ENCODE measurements at regions not wholly inside any gene's neighbourhood (a gene's known extent, or its start where the extent isn't known, plus 50 kb on each side); places are given as distances from the start of the nearest gene placed in this dataset.

DNA sequence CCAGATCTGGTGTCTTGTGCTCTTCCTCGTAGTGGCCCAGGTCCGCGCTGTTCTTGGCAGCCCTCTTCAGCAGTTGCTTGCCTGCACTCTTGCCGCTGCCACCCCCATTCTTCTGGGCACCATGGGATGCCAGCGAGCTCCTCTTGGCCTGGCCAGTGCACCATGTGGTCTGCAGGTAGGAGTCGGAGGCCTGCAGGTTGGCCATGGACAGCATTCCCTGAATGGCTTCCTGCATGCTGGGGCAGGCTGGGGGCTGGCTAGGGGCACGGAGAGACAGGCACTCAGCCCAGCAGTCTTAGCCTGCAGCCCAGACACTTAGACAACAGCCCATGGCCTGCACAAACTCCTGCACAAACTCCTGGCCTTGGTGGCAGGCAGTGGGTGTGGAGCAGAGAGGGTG, 234.9 kb downstream of the TUBA3C start:
- Histone ChIP-seq H3K27ac (no peak overlapping the region), H3K36me3 (no peaks in the 10 kb centered on the region), H3K27me3 (no peaks in the 10 kb centered on the region), H3K4me3 (no peak overlapping the region), H3K4me1 (no peaks in the 10 kb centered on the region), H3K9me3 (no peaks in the 10 kb centered on the region)
- DNase-seq (peak in 1 of 2 donors; percentile 38), ATAC-seq (ENCODE audit: low FRiP score in 2 of 2) (no peak)
- no peak for TF ChIP-seq POLR2AphosphoS5 (IDR thresholded peaks at IDR 0.05)
- TF ChIP-seq EP300 (IDR thresholded peaks at IDR 0.05) = no peak
- TF ChIP-seq POLR2A (IDR thresholded peaks at IDR 0.05) = no peak
- no peak for TF ChIP-seq CTCF (IDR thresholded peaks at IDR 0.05)
- 47 to 78% methylated on average over 6 to 7 of the region's 7 CpGs for WGBS, 2 donors

DNA sequence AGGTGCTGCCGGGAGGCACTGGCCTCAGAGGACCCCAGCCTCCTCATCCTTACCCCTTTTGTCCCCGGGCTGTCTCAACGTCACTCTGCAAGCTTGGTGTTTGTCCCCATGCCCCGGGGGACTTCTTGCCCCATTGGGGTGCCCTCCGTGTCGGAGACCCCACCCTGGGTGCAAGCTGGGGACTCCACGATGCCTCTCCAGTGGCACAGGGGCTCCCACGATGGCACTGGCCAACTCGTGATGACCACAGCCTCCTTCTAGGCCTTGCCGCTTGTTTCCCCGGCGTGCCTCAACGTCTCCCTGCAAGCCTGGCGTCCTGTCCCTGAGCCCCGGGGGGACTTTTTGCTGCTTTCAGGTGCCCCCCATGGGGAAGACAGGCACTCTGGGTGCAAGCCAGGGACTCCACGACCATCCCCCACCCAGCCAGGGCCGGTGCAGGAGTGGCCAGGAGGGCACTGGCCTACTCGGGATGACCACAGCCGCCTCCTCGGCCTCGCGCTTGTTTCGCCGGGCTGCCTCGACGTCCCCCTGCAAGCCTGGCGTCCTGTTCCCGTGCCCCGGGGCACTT, 237.0 kb downstream of the TUBA3C start:
- TF ChIP-seq CTCF (IDR thresholded peaks at IDR 0.05) (no peak), POLR2A (IDR thresholded peaks at IDR 0.05) (no peak), POLR2AphosphoS5 (IDR thresholded peaks at IDR 0.05) (no peak), EP300 (IDR thresholded peaks at IDR 0.05) (no peak)
- Histone ChIP-seq H3K36me3 (no peaks in the 10 kb centered on the region), H3K9me3 (no peaks in the 10 kb centered on the region), H3K4me1 (no peaks in the 10 kb centered on the region), H3K27ac (no peak overlapping the region), H3K27me3 (no peaks in the 10 kb centered on the region), H3K4me3 (no peak overlapping the region)
- 93 to 94% methylated on average over 26 to 29 of the region's 29 CpGs for WGBS, 2 donors
- ATAC-seq (ENCODE audit: low FRiP score in 2 of 2) = no peak
- peak; percentile 10 to 62 for DNase-seq

DNA sequence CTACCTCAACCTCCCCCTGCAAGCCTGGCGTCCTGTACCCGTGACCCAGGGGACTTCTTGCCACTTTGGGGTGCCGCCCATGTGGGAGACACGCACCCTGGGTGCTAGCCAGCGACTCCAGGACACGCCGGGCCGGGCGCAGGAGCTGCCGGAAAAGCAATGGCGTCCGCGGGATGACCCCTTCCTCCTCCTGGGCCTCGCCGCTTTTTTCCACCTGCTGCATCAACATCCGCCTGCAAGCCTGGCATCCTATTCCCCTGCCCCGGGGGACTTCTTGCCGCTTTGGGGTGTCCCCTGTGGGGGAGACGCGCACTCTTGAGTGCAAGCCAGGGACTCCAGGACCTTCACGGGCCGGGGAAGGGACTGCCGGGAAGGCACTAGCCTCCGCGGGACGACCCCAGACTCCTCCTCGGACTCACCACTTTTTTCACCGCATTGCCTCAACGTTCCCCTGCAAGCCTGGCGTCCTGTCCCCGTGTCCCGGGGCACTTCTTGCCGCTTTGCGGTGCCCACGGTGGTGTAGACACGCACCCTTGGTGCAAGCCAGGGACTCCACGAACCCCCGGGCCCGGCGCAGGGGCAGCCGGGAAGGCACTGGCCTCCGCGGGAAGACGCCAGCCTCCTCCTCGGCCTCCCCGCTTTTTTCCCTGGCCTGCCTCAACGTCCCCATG, 237.8 kb downstream of the TUBA3C start:
- DNase-seq (peak; percentile 14 to 80), ATAC-seq (ENCODE audit: low FRiP score in 2 of 2) (peak in 1 of 2 donors; percentile 27)
- H3K4me1 ChIP-seq = no peaks in the 10 kb centered on the region
- TF ChIP-seq CTCF (IDR thresholded peaks at IDR 0.05) (no peak), POLR2AphosphoS5 (IDR thresholded peaks at IDR 0.05) (no peak), POLR2A (IDR thresholded peaks at IDR 0.05) (no peak), EP300 (IDR thresholded peaks at IDR 0.05) (no peak)
- H3K27ac ChIP-seq = no peak overlapping the region
- 87 to 88% methylated on average over 40 to 46 of the region's 47 CpGs for WGBS, 2 donors
- no peaks in the 10 kb centered on the region for H3K27me3 ChIP-seq
- H3K4me3 ChIP-seq = no peak overlapping the region
- no peaks in the 10 kb centered on the region for H3K9me3 ChIP-seq
- H3K36me3 ChIP-seq = no peaks in the 10 kb centered on the region

- peak in 1 of 2 donors; percentile 18 for DNase-seq
- TF ChIP-seq POLR2A (IDR thresholded peaks at IDR 0.05) (no peak), EP300 (IDR thresholded peaks at IDR 0.05) (no peak), POLR2AphosphoS5 (IDR thresholded peaks at IDR 0.05) (no peak), CTCF (IDR thresholded peaks at IDR 0.05) (no peak)
- no peaks in the 10 kb centered on the region for H3K36me3 ChIP-seq
- no peak for ATAC-seq (ENCODE audit: low FRiP score in 2 of 2)
- H3K4me1 ChIP-seq = no peaks in the 10 kb centered on the region
- no peak overlapping the region for H3K4me3 ChIP-seq
- H3K27me3 ChIP-seq = no peaks in the 10 kb centered on the region
- H3K27ac ChIP-seq = no peak overlapping the region
- H3K9me3 ChIP-seq = no peaks in the 10 kb centered on the region
- WGBS, 2 donors = 86 to 92% methylated on average over 14 to 21 of the region's 22 CpGs
Observed at GRCh38 chr13:18943273-18943672, 238.4 kb downstream of the TUBA3C start.

- H3K4me1 ChIP-seq = no peaks in the 10 kb centered on the region
- H3K9me3 ChIP-seq = no peaks in the 10 kb centered on the region
- H3K4me3 ChIP-seq = no peak overlapping the region
- DNase-seq (no peak), ATAC-seq (ENCODE audit: low FRiP score in 2 of 2) (no peak)
- TF ChIP-seq POLR2AphosphoS5 (IDR thresholded peaks at IDR 0.05) (no peak), EP300 (IDR thresholded peaks at IDR 0.05) (no peak), POLR2A (IDR thresholded peaks at IDR 0.05) (no peak), CTCF (IDR thresholded peaks at IDR 0.05) (no peak)
- H3K36me3 ChIP-seq = no peaks in the 10 kb centered on the region
- no peak overlapping the region for H3K27ac ChIP-seq
- no peaks in the 10 kb centered on the region for H3K27me3 ChIP-seq
- 46 to 69% methylated on average over 3 of the region's 3 CpGs for WGBS, 2 donors
Observed at GRCh38 chr13:18936104-18936503, 245.5 kb downstream of the TUBA3C start.
